GM12878 (cell line): ENCODE measurements at regions not wholly inside any gene's neighbourhood (a gene's known extent, or its start where the extent isn't known, plus 50 kb on each side); places are given as distances from the start of the nearest gene placed in this dataset.

Experiments used
- ATAC-seq: fragments of 200-7000 bp; cut with Tn5 transposase; 3 replicates; pipeline ENCODE4 v1.9.1; 2020; ENCODE audit warnings: mild to moderate bottlenecking, moderate library complexity
- BruUV-seq: library from RNA; stranded (reverse); fragments of 400-500 nt; replicated peaks from 2 replicates; lab custom pipeline; 2021; lab: Mats Ljungman, UMichigan
- CTCF ChIA-PET: fragments of 300-600 bp; sonication (Branson Sonifier 250); formaldehyde crosslinking; extraction: SDS; loops from one replicate; lab custom pipeline; 2021; ENCODE audit warnings: inconsistent platforms; lab: Yijun Ruan, JAX
- POLR2A ChIA-PET: fragments of 350-600 bp; formaldehyde crosslinking; extraction: SDS; loops from one replicate; lab custom pipeline; 2021; ENCODE audit warnings: inconsistent platforms; lab: Charles Lee
- RAD21 ChIA-PET: fragments of 300-600 bp; sonication (Branson Sonifier 250); formaldehyde crosslinking; loops from one replicate; lab custom pipeline; 2023; ENCODE audit warnings: antibody characterized with exemption; ENCODE audit not compliant: unreplicated experiment; lab: Charles Lee
- SMC1A ChIA-PET: fragments of 300-600 bp; sonication (Branson Sonifier 250); formaldehyde crosslinking; loops from one replicate; lab custom pipeline; 2023; ENCODE audit not compliant: unreplicated experiment, uncharacterized antibody; lab: Charles Lee
- DNase-seq: peaks from one replicate; pipeline ENCODE4 v3.0.0-alpha.2; 2011; ENCODE audit warnings: low read depth, low spot score
- FAIRE-seq: peaks from 3 replicates; lab custom pipeline; 2011; peaks lifted over from hg19 to GRCh38; lab: Jason Lieb, UNC
- H2AFZ ChIP-seq: 2 replicates; pipeline ENCODE4 v1.6.0; 2011; ENCODE audit warnings: low read depth, low read length, control low read depth; ENCODE audit not compliant: control insufficient read depth
- H3K27ac ChIP-seq: 2 replicates; pipeline ENCODE4 v1.5.1; 2011; ENCODE audit warnings: control low read depth; ENCODE audit not compliant: control insufficient read depth, insufficient read depth
- H3K27me3 ChIP-seq, 2 experiments: replicated peaks in 1 of 2; 2 replicates each; pipeline versions ENCODE4 v1.6.0 to v1.6.1; 2011; ENCODE audit warnings: low read length in 1 of 2; ENCODE audit not compliant: control insufficient read depth in 2 of 2, insufficient read depth in 2 of 2
- H3K36me3 ChIP-seq, 2 experiments: 2 replicates each; pipeline ENCODE4 v1.5.1; 2011; ENCODE audit warnings: low read length in 1 of 2; ENCODE audit not compliant: control insufficient read depth in 2 of 2, insufficient read depth in 2 of 2
- H3K4me1 ChIP-seq: 2 replicates; pipeline ENCODE4 v1.6.1; 2011; ENCODE audit warnings: mild to moderate bottlenecking, low read length, moderate library complexity, mixed read lengths; ENCODE audit not compliant: control insufficient read depth, insufficient read depth
- H3K4me2 ChIP-seq: 2 replicates; pipeline ENCODE4 v1.6.0; 2011; ENCODE audit warnings: control low read depth; ENCODE audit not compliant: control insufficient read depth, insufficient read depth
- H3K4me3 ChIP-seq: fragments of 200-600 bp; sonication (generic); 2 replicates; pipeline ENCODE4 v1.5.1; 2016
- H3K79me2 ChIP-seq: 2 replicates; pipeline ENCODE4 v1.6.0; 2011; ENCODE audit warnings: low read length; ENCODE audit not compliant: control insufficient read depth, insufficient read depth
- H3K9ac ChIP-seq: 2 replicates; pipeline ENCODE4 v1.8.0; 2011; ENCODE audit warnings: low read length, control low read depth, mixed read lengths; ENCODE audit not compliant: control insufficient read depth, insufficient read depth
- H3K9me3 ChIP-seq: replicated peaks from 3 replicates; pipeline ENCODE4 v1.5.1; 2011; ENCODE audit warnings: mild to moderate bottlenecking, low read length; ENCODE audit not compliant: control insufficient read depth, insufficient read depth
- H4K20me1 ChIP-seq: 2 replicates; pipeline ENCODE4 v1.6.0; 2011; ENCODE audit not compliant: control insufficient read depth, insufficient read depth
- ASH2L ChIP-seq: fragments of 300-600, 200-600 bp; sonication (generic); IDR thresholded peaks from 2 replicates; pipeline ENCODE4 v1.6.1; 2017; ENCODE audit warnings: low read depth, mild to moderate bottlenecking, borderline replicate concordance
- EP300 ChIP-seq, 2 experiments: fragments of 150-350 bp in 1 of 2; IDR thresholded peaks; 2 replicates each; pipeline ENCODE4 v1.6.1; 2011 to 2012; ENCODE audit warnings: low read depth in 2 of 2, low read length in 2 of 2, borderline replicate concordance in 1 of 2, improper control_type of control experiment in 1 of 2, inconsistent platforms in 1 of 2; ENCODE audit not compliant: control insufficient read depth in 1 of 2
- GATAD2B ChIP-seq: fragments of 450-650 bp; conservative IDR thresholded peaks from 2 replicates; pipeline ENCODE4 v1.6.1; 2017; ENCODE audit warnings: low read depth, mild to moderate bottlenecking, moderate library complexity
- IRF3 ChIP-seq: fragments of 450-650 bp; IDR thresholded peaks from 2 replicates; pipeline ENCODE4 v1.6.1; 2014; ENCODE audit warnings: mild to moderate bottlenecking
- MTA2 ChIP-seq: fragments of 450-650 bp; IDR thresholded peaks from 2 replicates; pipeline ENCODE4 v1.6.1; 2016; ENCODE audit warnings: low read depth, mild to moderate bottlenecking, moderate library complexity
- PAX5 ChIP-seq: IDR thresholded peaks from 2 replicates; pipeline ENCODE4 v1.6.1; 2011; ENCODE audit warnings: low read depth, low read length, borderline replicate concordance
- STAT1 ChIP-seq: fragments of 450-650 bp; conservative IDR thresholded peaks from 2 replicates; pipeline ENCODE4 v1.6.1; 2014; ENCODE audit warnings: antibody characterized with exemption, mild to moderate bottlenecking
- ZNF24 ChIP-seq: fragments of 450-650 bp; IDR thresholded peaks from 2 replicates; pipeline ENCODE4 v1.6.1; 2017; ENCODE audit warnings: antibody characterized with exemption, mild to moderate bottlenecking
- ZNF274 ChIP-seq: IDR thresholded peaks from one replicate; pipeline ENCODE4 v1.8.0; 2011; ENCODE audit not compliant: insufficient read length, insufficient read depth
- WGBS: methylation state at CpG from one replicate; pipeline ENCODE4 v1.1.6; 2016; ENCODE audit warnings: low lambda C conversion rate; ENCODE audit not compliant: insufficient replicate concordance, insufficient coverage; ENCODE audit errors: missing lambda C conversion rate; 5-methylcytosine and 5-hydroxymethylcytosine counted together
- in situ Hi-C: fragments of 300-500 bp; cut with MboI; formaldehyde crosslinking; loops from 9 replicates; pipeline ENCODE4 v1.14.3; 2018; ENCODE audit warnings: mixed read lengths
- intact Hi-C: fragments of 100-400 bp; cut with micrococcal nuclease; formaldehyde crosslinking; loops from one replicate; pipeline ENCODE4 v1.14.2; 2022; ENCODE audit not compliant: unreplicated experiment

- TF ChIP-seq IRF3 = no peak
- TF ChIP-seq GATAD2B = no peak
- TF ChIP-seq, all 136 proteins: peak for 0
Measured at GRCh38 chr5:148913985-148914431, 87.6 kb downstream of the ADRB2 start (continued).

- in situ Hi-C loops = no loop called here
- Histone ChIP-seq H3K36me3 (no peaks in the 10 kb centered on the region), H4K20me1 (no peaks in the 10 kb centered on the region), H3K9ac (no peak overlapping the region), H3K4me1 (no peaks in the 10 kb centered on the region; the same call in 1 of the 2 replicates), H3K27me3 (no peaks in the 10 kb centered on the region)
- ChIA-PET RAD21 (no interaction called here), SMC1A (interaction anchor here (0.8 to 0.9 kb wide), 2 partner anchors 42 to 174 kb away, joined by 3 read pairs; no protein-coding TSS in a partner anchor)
- ATAC-seq = peak; percentile 78
- TF ChIP-seq MTA2 (no peak), ZNF274 (no peak), EP300 (IDR thresholded peaks at IDR 0.05; ENCODE audit: borderline replicate concordance in 1 of 2, control insufficient read depth in 1 of 2, low read depth in 2 of 2, low read length in 2 of 2) (no peak), PAX5 (no peak), ZNF24 (no peak), STAT1 (no peak), ASH2L (no peak)
- TF ChIP-seq, all 136 proteins: peak for 0
- DNase-seq = no peak
- Histone ChIP-seq H2AFZ (no peak overlapping the region), H3K27ac (no peak overlapping the region), H3K79me2 (no peaks in the 10 kb centered on the region), H3K4me2 (no peak overlapping the region), H3K4me3 (no peak overlapping the region), H3K9me3 (no peaks in the 10 kb centered on the region)
- intact Hi-C loops = no loop called here
- FAIRE-seq = peak; percentile 35
- no TSS peak for BruUV-seq
- POLR2A ChIA-PET = interaction anchor here (0.6 kb wide), 1 partner anchor 165 kb away, joined by 5 read pairs; no protein-coding TSS in a partner anchor
- CTCF ChIA-PET = interaction anchor here (1.0 kb wide), 2 partner anchors 42 to 139 kb away, joined by 3 read pairs; no protein-coding TSS in a partner anchor
- WGBS = 20% methylated on average over 7 of the region's 7 CpGs
Measured at GRCh38 chr5:148915224-148915817, 88.9 kb downstream of the ADRB2 start.
